ENCODE measurements at regions not wholly inside any gene's neighbourhood (a gene's known extent, or its start where the extent isn't known, plus 50 kb on each side); places are given as distances from the start of the nearest gene placed in this dataset.

DNA sequence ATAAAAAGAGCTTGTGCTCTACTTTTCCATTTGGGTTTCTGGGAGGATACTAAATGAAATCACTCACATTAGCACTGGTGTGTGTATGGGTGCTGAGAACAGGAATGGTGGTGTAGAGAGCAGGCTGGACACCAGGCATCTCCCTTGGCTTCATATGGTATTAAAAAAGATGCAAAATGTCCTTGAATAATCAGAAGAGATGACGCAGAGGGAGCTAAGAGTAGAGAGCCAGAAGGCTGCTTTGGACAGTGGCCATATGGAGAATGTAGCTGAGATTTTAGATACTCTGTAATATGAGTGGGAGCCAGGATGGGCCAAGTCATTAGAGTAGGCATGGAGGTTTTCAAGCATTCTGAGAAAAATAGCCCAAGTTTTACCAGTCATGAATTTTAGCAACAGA, 112.3 kb upstream of the ZRANB2 start:
- DNase-seq (ENCODE audit: low read depth in 4 of 4, low spot score in 2 of 4): no peak

DNA sequence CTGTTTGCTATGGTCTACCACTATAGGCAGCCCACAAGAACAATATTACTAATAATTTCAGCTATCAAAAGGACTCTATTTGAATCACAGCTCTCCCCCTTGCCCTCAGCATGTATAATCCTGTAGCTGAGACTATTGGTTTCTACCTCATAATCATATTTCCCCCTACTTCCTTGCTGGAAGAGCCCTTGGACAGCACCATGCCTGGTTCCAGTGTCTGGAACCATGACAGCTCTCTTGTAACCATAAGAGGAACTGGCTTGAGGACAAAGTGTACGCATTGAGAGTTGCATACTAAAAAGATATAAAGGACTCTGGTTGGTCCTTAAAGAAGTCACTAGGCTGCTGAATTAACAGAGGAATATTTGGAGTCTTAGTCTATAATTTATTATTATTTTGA, 110.7 kb upstream of the ZRANB2 start:
- DNase-seq (ENCODE audit: low read depth in 4 of 4, low spot score in 2 of 4): no peak

DNA sequence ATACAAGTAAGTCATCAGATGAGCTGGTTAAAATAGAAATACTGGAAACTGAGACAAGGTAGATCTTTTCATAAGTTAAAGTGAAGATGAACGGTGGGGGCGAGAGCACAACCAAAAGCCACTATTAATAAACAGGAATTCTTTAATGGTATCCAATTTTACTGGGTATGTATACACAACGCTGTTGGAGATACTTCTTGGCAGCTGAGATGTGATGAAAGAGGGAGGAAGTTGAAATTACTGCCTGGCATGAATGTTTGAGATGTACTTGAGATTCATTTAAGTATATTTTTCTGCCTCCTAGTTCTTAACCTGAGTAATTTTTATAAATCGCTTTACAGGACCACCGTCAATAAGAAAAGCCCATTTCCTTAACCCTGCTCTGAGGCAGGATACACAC, 110.0 kb upstream of the ZRANB2 start:
- no peak for DNase-seq (ENCODE audit: low read depth in 4 of 4, low spot score in 2 of 4)

DNA sequence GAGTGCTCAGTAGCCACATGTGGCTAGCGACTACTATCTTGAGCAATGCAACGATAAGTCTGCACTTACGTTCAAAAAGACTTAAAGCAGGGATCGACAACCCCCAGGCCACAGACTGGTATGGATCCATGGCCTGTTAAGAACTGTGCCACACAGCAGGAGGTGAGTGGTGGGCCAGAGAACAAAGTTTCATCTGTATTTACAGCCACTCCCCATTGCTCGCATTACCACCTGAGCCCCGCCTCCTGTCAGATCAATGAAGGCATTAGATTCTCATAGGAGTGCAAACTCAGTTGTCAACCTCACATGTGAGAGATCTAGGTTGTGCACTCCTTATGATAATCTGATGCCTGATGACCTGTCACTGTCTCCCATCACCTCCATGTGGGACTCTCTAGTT, 103.6 kb upstream of the ZRANB2 start:
- DNase-seq (ENCODE audit: low read depth in 4 of 4, low spot score in 2 of 4): no peak

DNA sequence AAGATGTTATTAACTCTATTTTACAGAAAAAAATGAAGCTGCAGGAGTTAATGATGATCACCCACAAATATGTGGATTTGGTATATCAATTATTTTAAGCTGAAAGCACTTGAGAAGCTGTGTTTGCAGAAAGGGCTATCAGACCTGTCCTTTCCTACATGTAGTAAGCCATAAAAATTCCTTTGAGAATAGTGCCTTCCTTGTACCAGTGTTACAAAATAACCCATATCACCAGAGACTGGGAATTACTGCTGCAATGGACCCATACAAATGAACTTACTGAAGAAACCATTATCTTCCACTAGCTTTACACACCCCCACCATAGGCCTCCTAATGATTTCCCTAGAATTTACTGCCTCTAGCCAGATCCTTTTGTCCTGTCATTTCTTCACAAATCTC, 99.2 kb upstream of the ZRANB2 start:
- no peak for DNase-seq (ENCODE audit: low read depth in 4 of 4, low spot score in 2 of 4)

DNA sequence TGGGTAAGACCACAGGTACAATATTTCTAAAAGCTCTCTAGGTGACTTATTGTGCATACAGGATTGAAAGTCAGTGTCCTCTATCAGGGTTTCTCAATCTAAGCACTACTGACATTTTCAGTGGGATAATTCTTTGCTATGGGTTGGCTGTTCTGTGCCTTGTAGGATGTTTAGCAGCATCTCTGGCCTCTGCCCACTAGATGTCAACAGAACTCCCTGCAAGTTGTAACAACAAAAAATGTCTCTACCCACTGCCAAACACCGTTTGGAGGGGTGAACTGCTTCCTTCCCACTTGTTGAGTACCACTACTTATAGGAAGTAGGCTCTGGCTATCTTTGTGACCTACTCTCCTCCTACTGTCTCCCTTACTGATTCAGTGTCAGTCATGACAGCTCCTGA, 90.1 kb upstream of the ZRANB2 start:
- DNase-seq (ENCODE audit: low read depth in 4 of 4, low spot score in 2 of 4): no peak

DNA sequence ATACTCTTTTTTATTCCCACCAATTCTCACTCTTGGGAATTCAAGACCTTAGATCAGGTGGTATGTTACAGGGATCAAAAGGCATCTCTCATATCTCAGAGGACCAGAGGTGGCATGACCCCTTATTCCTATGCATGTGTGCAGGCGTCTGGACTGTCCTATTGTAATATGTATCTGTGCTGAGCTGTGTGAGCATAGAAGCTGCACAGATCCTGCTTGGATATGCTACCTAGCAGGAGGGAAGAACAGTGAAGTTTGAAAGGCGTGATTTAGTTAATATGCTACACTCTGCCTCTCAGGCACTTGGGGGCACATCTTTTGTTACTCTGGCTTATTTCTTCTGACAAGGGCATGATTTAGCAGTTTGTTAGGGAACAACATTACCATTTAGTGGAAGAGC, 86.7 kb upstream of the ZRANB2 start:
- DNase-seq (ENCODE audit: low read depth in 4 of 4, low spot score in 2 of 4): no peak

DNA sequence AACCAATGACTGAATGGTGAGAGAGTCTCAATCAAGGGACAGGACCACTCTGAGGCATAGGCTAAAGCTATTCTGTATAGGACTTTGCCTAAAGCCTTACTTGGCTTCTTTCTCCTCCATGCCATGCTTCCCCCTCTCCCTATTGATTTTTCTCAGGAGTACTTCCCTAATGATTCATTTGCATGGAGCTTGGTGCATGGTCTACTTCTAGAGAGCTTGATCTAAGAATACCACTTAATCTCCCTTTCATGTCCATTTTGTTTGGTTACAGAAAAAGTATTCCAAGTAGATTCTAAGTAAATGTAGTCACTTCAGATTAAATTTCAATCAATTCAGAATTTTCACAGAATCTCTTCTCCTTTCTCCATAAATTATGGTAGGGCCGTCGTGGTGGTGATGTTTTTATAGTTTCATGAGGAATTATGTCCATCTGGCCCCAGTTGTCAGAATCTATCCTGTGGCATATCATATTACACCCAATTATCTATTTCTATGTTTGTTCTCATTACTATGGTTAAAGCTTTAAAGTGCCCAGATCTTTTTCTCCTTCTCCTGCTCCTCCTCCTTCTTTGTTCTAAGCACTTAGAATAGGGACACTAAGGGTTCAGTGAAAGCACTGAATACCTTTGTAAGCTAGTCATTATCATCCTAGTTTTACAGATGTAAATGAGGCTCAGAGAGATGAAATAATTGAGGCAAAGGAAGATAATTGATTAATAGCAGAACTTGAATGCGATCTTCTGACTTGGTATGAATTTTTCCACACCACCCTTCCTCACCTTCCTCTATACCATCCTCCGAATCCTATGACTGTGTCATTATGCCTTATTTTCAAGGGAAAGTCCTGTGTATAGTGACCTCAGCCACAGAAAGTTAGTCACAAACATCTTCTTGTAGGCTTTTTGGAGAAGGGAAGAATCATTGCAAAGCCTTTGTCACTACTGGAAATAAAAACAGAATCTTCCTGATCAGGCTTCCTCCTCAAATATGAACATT, 85.6 kb upstream of the ZRANB2 start:
- no peak for DNase-seq (ENCODE audit: low read depth in 4 of 4, low spot score in 2 of 4)

DNA sequence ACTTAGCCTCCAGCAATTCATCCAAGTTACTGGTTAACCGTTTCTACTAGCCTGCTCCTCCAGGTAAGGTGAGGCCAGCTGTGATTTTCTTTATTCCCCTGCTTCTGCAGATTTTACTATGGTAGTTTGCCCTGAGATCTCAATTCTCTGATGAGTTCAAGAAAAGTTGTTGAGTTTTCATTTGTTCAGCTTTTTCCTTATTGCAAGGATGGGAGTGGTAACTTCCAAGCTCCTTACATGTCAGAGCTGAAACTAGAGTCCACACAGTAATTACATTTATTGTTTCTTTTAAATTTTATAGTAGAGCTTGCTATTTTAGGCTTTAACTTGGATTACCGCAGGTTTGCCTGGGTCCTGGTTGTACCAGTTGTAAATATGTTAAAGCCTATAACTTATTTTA, 76.9 kb upstream of the ZRANB2 start:
- no peak for DNase-seq (ENCODE audit: low read depth in 4 of 4, low spot score in 2 of 4)

DNA sequence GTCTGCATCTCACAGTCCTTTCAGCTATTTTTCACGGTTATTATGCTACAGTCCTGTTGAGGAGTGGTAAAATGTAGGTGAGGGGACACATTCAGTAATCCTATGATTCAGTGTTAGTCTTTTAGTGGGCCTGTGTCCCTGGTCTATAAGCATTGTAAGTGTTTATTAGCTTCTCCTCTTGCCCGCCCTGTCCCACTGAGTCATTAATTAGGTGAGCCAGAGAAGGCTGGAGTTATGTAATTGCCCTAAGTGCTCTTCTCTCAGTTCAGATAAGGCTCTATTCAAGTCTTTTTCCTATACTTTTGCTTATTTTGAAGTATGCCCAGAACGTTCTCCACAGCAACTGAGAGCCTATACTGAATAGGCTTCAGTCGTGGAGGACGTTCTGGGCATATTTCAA, 76.3 kb upstream of the ZRANB2 start:
- DNase-seq (ENCODE audit: low read depth in 4 of 4, low spot score in 2 of 4): no peak

DNA sequence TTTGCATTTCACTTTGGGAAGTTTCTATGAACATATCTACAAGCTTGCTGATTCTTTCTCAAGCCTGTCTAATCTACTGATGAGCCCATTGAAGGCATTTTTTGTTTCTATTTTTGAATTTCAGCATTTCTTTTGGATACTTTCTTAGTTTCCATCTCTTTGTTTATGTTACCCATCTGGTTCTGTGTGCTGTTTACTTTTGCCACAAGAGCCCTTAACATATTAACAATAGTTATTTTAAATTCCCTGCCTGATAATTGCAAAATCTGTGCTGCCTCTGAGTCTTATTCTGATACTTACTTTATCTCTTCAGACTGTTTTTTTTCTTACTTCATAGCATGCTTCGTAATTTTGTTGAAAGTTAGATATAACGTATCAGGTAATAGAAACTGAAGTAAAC, 75.8 kb upstream of the ZRANB2 start:
- DNase-seq (ENCODE audit: low read depth in 4 of 4, low spot score in 2 of 4): no peak

DNA sequence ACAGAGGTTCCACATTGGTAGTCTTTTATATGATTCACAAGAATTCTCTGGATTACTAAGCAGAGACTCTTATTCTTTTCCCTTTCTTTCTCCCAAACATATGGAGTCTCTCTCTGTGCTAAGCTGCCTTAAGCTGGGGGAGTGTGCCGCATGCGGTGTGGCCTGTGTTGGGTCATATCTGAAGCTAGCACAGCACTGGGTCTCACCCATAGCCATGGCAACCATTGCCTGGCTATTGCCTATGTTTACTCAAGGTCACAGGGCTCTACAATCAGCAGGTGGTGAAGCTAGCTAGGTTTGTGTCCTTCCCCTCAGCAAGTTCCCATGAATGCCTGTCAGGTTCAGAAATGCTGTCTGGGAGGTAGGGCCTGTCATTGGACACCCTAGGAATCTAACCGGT, 73.6 kb upstream of the ZRANB2 start:
- DNase-seq (ENCODE audit: low read depth in 4 of 4, low spot score in 2 of 4): no peak

DNA sequence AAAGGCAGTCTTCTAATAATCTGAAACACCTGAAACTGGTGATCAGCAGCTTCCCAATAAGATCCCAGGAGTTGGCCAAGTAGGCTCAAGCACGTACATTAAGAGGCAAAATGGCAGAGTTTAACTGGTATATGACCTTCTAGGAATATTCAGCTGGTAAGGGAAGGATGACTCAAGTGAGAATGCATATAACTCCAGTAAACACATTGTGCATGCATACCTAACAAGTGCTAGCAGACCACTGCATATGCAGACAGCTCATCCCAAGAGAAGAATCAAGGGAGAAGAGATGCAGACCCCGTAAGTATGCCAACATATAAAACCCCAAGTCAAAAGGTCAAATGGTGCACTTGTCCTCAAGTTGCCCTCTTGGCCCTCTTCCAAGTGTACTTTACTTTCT, 73.0 kb upstream of the ZRANB2 start:
- no peak for DNase-seq (ENCODE audit: low read depth in 4 of 4, low spot score in 2 of 4)

DNA sequence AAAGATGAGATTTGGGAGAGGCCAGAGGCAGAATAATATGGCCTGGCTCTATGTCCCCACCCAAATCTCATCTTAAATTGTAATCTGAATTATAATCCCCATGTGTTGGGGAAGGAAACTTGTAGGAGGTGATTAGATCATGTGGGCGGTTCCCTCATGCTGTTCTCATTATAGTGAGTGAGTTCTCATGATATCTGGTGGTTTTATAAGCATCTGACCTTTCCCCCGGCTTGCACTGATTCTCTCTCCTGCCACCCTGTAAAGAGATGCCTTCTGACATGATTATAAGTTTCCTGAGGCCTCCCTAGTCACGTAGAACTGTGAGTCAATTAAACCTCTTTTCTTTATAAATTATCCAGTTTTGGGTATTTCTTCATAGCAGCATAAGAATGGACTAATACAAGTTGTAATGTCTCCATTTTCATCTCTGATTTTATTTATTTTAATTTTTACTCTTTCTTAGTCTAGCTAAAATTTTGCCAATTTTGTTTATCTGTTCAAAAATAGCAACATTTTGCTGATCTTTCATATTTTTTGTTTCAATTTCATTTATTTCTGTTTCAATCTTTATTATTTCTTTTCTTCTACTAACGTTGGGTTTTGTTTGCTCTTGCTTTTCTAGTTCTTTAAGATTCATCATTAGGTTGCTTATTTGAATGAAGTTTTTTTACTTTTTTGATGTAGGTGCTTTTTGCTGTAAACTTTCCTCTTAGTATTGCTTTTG, 67.0 kb upstream of the ZRANB2 start:
- no peak for DNase-seq (ENCODE audit: low read depth in 4 of 4, low spot score in 2 of 4)

DNA sequence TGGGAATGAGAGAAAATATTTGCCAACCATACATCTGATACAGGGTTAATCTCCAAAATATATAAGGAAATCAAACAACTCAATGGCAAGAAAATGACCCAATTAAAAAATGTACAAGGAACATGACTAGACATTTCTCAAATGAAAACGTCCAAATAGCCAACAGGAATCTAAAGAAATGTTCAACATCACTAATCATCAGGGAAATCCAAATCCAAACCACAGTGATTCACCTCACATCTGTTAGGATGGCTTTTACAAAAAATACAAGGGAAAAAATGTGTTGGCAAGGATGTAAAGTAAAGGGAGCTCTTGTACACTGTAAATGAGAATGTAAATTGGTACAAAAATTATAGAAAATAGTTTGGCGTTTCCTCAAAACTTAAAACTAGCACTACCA, 54.7 kb upstream of the ZRANB2 start:
- no peak for DNase-seq (ENCODE audit: low read depth in 4 of 4, low spot score in 2 of 4)
